PC-9 (cell line): ENCODE measurements at regions not wholly inside any gene's neighbourhood (a gene's known extent, or its start where the extent isn't known, plus 50 kb on each side); places are given as distances from the start of the nearest gene placed in this dataset.

ENCODE experiments used
- EZH2 ChIP-seq: fragments of 200-600 bp; sonication (generic); IDR thresholded peaks from 2 replicates; pipeline ENCODE4 v1.8.0; 2017; ENCODE audit warnings: antibody characterized with exemption, low read depth
- TF ChIP-seq, protein P1 (sequence below): fragments of 200-600 bp; sonication (generic); conservative IDR thresholded peaks from 2 replicates; pipeline ENCODE4 v1.6.1; 2017; ENCODE audit warnings: mixed run types, antibody characterized with exemption, mild to moderate bottlenecking, moderate library complexity

DNA sequence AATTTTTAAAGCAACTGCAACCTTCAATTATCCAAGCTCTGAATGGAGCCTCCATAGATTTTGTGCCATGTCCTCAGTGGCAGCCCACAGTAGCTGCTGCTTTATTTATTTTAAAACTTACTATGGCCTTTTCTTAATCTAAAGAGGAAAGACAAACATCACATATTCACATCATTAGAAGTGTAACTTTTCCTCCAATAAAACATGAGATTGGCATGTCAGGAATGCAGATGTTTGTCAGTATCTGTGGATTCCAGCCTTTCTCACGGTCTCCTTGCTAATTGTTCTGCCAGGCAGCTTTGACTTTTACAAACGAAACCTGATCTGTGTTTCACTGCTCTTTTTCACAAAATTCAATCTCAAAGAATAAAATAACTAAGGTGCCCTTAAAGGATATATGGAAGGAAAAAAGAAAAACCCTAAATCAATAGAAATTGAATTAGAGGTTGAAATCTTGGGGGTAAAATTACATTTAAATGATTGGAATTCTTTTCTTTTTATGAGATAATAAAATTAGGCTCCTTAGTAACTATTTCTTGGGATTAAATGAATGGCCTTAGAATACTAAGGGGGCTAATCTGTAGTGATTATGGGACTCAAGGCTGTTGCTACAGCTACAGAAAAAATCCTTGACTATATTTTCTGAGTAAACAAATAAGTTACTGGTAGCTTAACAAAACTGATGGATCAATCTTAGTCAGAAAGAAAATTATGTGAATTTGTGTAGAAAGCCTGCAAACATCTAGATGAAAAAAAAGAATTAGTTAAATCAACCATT is 151.3 kb downstream of the RTL9 start:
- TF ChIP-seq EZH2 = no peak
- TF ChIP-seq, protein P1, sequence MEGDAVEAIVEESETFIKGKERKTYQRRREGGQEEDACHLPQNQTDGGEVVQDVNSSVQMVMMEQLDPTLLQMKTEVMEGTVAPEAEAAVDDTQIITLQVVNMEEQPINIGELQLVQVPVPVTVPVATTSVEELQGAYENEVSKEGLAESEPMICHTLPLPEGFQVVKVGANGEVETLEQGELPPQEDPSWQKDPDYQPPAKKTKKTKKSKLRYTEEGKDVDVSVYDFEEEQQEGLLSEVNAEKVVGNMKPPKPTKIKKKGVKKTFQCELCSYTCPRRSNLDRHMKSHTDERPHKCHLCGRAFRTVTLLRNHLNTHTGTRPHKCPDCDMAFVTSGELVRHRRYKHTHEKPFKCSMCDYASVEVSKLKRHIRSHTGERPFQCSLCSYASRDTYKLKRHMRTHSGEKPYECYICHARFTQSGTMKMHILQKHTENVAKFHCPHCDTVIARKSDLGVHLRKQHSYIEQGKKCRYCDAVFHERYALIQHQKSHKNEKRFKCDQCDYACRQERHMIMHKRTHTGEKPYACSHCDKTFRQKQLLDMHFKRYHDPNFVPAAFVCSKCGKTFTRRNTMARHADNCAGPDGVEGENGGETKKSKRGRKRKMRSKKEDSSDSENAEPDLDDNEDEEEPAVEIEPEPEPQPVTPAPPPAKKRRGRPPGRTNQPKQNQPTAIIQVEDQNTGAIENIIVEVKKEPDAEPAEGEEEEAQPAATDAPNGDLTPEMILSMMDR = no peak
